ENCODE measurements at regions not wholly inside any gene's neighbourhood (a gene's known extent, or its start where the extent isn't known, plus 50 kb on each side); places are given as distances from the start of the nearest gene placed in this dataset.

DNA sequence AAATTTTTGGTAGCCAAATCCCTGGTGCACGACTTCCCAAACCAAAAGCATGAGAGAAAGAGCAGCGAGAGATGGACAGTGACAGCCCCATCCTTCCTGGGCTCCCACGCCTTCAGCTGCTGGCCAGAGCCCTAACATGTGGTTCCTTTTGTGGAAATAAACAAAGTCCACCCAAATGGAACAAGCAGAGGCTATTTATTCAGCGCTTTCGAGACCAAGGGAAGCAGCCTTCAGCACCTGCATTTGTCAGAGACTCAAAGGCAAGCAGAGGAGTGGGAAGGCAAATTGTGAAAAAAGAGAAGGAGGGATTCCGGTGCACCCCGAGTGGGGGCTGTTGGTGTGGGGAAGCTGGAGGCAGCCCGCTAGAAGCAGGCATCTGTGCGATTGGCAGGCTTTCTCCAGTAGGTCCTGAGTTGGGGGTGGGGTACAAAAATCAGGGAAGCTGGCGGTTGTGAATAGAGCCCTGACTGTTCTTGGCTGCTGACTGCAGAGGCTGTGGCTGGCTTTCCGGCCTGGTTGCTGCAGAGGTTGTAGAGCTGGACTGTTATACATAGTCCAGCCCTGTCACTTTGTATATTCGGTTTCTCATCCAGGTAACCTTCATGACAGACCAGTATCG lies 427.2 kb downstream of the OCA2 start:
- DNase-seq (ENCODE audit: low read depth in 3 of 3) = no peak

DNA sequence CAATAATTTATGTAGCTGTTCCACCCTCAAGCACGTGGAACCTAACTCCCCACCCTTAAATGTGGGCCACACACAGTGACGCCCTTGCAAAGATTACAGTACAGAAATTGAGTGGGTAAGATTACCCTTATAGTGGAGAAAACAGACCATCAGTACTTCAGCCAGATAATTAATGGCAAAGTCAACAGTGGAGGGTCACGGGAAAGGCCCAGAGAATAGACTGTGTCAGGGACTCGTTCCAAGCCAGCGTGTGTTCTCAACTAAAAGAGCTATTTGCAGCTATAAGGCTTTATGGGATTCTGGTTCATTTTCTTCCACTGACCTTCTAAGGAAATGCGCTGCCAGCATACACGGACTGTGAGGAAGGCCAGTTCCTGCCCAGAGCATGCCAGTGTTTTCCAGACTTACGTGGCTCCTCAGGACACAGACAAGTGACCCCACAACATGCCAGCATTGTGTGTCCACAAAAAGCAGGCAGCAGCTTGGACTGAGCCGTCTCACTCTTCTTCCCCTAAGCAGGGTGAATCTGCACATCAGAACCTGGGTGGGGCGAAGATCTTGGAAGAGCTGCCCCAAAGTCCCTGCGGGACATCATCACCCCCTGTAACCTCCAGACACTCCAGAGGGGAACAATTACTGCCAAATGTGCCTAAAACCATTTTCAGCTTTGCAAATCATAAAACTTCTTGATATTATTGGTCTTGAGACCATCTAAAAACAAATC lies 428.5 kb downstream of the OCA2 start:
- DNase-seq (ENCODE audit: low read depth in 3 of 3) = no peak

DNA sequence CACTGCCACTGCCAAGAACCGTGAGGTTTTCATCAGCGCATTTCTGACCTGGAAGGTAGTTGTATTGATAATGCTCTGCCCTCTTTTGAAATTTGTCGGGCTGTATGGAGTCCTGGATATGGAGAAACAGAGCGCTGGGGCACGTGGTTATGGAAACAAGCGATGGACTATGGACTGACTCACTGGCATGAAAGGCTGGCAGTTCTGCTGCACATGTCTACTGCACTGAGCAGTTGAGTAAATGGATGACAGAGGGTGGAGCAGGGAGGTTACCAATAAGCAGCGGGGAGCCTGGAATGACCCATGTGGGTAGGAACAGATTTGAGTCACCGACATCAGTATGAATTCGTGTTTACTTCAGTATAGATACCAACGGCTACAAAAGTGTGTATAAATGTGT lies 429.5 kb downstream of the OCA2 start:
- no peak for DNase-seq (ENCODE audit: low read depth in 3 of 3)

DNA sequence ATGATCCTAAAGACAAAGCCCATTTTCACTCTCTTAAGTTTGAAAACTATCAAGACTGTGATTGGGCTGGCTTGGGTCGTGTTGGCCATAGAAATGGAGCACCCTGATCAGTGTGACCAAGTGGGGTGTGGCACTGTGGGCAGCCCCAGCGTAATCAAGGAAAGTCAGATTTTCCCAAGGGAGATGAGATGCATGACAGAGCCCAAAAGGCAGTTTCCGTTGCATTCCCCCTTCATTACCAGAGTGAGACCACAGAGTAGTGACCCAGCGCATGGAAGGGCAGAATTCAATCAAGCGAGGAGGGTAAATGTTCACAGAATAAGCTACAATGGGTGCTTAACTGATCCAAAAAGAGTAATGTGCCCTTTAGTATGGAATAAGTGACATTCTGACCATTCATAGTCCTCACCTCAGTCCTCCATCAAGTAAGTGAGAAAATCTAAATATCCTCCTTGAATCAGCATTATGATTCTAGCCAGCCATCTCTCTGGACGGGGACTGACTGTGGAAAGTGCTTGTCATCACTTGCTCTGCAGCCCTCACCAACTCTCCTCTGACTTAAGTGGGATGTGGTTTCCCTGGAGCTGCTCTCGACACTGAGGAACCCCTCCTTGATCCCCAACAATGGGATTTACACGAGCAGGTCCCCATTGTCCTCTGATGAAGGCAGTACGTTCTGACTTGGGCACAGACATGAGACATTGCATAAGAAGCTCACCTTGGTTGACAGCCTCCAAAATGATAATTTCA lies 430.5 kb downstream of the OCA2 start:
- no peak for DNase-seq (ENCODE audit: low read depth in 3 of 3)

DNA sequence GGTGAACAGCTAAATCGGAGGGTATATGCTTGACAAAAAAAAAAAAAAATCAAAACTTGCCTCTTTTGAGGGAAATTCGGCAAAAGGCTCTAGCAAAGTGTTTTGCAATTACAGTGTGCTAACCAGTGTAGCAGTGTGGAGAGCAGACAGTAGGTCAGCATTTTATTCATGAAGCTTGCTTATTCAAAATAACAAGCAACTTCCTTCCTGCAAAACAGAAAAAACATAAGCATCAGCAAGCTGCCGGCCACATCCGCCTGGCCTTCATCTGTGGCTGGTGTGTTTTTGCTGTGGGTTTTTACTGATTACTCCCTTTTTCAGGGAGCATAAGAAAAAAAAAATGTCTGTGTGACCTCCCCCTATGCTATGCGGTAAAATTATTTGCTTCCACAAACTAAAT lies 434.1 kb downstream of the OCA2 start:
- no peak for DNase-seq (ENCODE audit: low read depth in 3 of 3)

DNA sequence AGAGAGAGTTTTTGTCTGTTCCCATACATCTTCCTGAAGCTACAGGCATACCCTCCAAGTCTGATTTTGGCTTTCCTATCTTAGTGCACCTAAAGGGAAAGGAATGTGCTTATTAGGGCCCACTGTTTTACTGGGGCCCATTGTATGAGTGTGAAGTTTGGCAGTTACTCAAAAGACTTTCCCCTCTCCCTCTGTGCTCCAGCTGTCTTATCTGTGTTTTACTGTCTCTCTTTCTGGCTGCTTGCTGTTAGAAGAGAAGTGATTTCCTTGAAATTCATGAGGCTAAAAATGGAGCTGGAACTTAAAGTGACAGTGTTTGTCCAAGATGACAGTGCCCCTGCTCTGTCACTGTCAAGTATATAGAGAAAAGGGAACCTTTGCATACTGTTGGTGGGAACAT lies 436.2 kb downstream of the OCA2 start:
- no peak for DNase-seq (ENCODE audit: low read depth in 3 of 3)

DNA sequence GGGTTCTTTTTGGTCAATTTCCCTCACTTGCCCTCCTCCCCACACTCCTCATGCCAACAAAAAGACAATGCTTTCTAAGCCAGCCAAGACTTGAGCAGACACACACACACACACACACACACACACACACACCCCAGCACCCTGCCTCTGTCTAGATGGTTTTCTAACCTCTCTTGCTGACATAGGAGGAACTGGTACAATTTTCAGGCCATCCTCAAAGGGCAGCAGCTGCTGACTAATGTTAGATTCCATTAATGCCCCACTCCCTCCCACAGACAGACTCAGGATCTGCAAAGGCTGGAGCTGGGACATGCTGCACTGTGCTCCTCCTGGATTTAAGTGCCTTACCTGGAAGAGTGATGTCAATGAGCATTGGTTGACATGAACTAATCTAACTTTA lies 438.4 kb downstream of the OCA2 start:
- no peak for DNase-seq (ENCODE audit: low read depth in 3 of 3)

DNA sequence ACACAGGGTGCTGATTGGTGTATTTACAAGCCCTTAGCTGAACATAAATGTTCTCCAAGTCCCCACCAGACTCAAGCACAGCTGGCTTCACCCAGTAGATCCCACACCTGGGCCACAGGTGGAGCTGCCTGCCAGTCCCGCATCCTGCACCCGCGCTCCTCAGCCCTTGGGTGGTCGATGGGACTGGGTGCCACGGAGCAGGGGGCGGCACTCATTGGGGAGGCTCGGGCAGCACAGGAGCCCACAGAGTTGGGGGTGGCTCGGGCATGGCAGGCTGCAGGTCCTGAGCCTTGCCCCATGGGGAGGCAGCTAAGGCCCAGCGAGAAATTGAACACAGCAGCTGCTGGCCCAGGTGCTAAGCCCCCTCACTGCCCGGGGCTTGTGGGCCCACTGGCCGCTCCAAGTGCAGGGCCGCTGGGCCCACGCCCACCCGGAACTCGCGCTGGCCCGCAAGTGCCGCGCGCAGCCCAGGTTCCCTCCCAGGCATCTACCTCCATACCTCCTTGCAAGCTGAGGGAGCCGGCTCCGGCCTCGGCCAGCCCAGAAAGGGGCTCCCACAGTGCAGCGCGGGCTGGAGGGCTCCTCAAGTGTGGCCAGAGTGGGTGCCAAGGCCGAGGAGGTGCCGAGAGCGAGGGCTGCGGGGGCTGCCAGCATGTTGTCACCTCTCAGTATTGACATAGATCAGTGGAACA lies 442.7 kb downstream of the OCA2 start:
- no peak for DNase-seq (ENCODE audit: low read depth in 3 of 3)

DNA sequence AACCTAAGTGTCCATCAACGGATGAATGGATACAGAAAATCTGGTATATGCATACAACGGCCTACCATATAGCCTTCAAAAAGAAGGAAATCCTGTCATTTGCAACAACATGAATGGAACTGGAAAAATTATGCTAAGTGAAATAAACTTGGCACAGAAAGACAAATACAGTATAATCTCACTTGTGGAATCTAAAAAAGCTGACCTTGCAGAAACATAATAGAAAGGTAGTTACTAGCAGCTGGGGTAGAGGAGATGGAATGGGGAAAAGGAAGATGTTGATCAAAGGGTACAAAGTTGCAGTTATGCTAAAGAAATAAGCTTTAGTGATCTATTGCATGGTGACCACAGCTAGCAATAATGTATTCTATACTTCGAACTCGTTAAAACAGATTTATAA lies 444.1 kb downstream of the OCA2 start:
- no peak for DNase-seq (ENCODE audit: low read depth in 3 of 3)

DNA sequence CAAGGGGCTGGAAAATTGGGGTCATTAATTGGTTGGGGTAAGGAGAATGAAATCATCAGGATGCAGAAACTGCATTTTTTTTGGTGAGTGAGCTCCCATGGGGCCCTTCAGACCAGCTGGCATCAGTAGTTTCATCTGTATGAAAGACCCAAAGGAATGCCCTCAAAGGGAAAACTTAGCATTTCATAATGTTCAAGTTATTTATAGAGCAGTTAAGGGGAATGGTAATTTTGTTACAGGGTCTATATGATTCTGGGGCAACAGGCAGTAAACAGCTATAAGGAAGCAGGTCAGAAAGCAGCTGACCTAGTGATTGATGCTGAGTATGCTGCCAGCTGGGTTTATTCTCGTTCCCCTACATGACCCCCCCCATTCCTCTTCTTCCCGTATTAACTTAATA lies 448.9 kb downstream of the OCA2 start:
- no peak for DNase-seq (ENCODE audit: low read depth in 3 of 3)

DNA sequence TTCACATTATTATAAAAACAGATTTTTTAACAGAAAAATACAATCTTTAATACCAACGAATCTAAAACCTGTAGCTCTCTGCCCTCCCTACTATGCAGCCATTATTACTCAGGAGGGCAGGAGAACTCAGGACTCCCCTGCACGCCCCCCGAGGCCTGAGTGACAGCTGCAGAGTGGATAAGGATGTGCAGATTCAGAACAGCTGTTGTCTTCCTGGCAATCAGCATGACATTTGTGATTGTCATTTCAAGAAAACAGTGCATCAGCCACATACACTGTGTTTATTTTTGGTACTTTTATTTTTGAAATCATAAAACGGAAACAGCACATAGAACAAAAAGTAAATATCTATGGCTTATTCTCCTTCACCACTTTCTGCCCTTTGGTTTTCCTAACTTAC lies 450.8 kb downstream of the OCA2 start:
- no peak for DNase-seq (ENCODE audit: low read depth in 3 of 3)

DNA sequence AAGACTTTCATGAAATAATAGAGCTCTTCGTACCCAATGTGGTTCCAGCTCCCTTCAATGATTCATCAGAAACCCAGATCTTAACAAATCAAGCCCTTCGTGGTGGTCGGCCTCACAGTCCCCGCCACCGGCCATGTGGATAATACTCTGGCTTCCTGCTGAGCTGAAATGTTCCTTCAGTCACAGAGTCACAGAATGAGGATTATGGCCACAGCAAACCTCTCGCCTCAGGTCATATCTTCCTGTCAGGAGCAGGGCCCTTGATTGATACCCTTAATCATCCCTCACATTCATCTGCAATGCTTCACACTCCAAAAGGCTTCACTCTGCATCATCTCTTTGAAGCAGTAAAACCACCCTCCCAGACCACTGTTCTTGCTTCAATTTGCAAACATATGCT lies 452.6 kb downstream of the OCA2 start:
- no peak for DNase-seq (ENCODE audit: low read depth in 3 of 3)

DNA sequence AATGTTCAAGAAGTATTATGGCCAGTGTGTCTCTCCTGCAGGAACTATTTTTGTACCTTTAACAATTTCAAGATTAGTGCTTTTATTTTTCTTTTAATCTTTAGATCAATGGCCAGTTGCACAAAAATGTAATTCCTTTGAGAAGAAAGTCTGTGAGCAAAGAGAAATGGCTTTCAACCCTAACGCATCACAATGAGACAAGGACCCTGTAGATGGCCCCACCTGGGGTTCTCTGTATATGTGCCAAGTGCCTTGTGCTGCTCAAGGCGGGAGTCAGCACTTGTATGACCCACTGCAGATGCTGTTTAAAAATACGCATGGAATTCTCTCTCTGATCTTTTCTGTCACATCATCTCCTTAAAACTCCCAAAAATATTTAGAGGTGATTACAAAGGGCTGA lies 453.4 kb downstream of the OCA2 start:
- no peak for DNase-seq (ENCODE audit: low read depth in 3 of 3)

DNA sequence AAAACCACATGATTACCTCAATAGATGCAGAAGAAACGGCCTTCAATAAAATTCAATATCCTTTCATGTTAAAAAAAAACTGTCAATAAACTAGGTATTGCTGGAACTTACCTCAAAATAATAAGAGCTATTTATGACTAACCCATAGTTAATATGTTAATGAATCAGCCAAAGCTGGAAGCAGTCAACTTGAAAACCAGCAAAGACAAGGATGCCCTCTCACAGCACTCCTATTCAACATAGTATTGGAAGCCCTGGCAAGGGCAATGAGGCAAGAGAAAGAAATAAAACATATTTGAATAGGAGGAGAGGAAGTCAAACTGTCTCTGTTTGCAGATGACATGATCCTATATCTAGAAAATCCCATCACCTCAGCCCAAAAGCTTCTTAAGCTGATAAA lies 456.1 kb downstream of the OCA2 start:
- no peak for DNase-seq (ENCODE audit: low read depth in 3 of 3)

DNA sequence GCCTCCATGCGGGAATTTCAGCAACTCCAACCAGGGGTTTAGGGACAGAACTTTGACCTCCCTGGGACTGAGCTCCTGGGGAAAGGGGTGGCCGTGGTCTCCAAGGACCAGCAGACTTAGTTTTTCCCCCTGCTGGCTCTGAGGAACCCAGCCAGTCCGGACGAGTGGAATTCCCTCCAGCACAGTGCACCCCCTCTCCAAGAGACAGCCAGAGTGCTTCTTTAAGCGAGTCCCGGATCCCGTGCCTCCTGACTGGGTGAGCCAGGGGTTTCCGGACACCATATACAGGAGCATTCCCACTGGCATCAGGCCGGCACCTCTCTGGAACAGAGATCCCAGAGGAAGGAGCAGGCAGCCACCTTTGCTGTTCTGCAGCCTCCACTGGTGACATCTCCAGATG lies 459.5 kb downstream of the OCA2 start:
- DNase-seq (ENCODE audit: low read depth in 3 of 3) = no peak

DNA sequence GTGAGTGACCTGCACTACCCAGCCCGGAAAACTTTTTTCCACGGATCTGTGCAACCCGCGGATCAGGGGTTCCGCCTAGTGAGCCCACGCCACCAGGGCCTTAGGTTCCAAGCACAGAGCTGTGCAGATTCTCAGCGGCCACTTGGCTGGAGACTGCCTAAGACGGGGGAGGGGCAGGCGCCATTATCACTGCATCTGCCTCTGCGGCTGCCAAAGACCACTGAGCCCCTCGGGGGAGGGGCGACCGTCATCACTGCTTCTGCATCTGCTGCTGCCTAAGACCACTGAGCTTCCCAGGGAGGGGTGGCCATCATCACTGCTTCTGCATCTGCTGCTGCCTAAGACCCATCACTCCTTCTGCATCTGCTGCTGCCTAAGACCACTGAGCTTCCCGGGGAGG lies 460.2 kb downstream of the OCA2 start:
- DNase-seq (ENCODE audit: low read depth in 3 of 3) = no peak

DNA sequence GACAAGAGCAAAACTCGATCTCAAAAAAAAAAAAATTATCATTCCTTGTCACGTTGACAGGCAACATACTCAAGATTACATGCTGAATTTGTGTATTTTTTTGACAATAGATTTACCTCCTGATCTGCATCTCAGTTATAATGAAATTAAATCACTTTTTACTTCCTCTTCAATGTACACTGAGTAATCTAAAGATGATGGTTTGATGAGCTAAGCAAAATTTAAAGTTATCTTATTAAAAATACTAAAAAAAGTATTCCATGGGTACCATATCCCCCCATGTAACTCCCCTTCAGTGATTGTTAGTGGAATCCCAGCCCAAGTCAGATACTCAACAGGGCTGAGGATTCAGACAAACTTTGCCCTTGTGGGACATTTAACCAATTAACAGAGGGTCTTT lies 463.2 kb downstream of the OCA2 start:
- no peak for DNase-seq (ENCODE audit: low read depth in 3 of 3)

DNA sequence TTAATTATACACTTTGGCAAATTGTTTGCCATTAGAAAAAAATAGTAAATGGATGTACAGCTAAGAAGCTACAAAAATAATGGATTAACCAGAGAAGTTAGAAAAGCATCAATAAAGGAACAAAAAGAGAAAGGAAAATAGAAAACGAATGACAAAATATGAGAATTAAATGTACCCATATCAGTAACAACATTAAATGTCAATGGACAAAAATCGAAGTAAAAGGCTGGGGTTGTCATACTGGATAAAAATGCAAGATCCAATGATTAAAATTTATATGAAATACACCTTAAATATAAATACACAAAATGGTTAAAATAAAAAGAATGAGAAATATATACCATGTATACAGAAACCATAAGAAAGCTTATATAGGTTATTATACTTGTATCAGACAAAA lies 470.6 kb downstream of the OCA2 start:
- DNase-seq (ENCODE audit: low read depth in 3 of 3) = no peak

DNA sequence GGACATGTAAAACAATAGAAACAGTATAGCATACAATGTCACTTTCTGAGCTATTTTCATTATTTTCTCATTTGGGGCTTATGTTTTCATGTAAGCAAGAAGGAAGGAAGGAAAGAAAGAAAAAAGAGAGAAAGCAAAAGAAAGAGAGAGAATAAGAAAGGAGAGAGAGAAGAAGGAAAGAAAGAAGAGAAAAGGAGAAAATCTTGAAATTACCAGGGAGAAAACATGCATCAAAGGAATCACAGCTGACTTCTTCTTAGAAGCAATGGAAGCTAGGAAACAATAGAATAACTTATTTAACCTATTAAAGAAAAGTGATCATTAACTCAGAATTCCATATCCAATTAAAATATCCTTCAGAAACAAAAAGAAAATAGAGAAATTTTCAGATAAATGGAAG lies 471.5 kb downstream of the OCA2 start:
- no peak for DNase-seq (ENCODE audit: low read depth in 3 of 3)

DNA sequence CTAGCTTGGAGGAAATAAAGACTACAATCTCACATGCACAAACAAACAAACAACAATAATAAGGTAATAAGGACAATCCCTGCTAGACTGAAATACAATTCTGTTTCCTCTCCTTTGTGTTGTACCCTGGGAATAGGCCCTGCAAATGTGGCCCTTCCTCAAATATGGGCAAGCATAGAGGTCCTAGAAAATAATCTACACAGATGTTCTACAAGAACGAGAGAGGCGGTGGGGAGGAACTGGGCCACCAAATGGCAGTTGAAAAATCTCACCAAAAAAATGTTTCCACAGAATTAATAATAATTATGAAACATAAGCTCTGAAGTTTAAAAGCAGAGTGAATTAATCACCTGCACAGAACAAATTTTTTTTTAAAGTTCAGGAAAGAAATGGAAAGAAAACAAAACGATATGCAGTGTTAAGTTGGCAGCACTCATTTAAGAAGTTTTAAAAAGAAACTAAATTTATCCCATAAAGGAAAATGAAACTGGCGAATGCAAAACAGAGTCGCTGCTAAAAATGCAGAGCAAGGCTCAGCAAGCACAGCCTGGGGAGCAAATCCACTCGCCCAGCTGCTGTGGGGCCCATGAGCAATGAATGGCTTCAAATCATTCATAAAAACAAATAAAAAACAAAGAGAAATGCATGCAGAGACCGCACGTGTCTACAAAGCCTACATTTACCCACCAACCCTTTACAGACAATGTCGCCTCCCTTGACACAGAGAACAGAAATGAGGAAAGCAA lies 475.4 kb downstream of the OCA2 start:
- no peak for DNase-seq (ENCODE audit: low read depth in 3 of 3)

DNA sequence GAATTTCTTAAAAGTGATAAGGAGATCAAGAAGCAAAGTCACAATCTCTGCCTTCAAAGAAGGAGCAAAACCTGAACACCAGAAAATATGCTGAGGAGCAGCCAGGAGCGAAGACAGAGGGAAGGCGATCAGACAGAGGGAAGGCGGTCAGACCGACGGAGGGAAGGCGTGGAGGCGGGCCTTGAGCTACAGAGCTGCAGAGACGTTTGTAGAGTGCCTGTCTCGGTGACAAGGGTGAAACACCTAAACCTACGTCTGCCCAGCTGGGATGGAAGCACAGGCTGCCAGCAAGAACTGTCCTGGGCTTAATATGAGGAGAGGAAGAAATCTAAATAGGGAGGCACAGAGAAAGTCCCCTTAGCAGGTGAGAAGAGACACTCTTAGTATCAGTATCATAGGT lies 476.0 kb downstream of the OCA2 start:
- no peak for DNase-seq (ENCODE audit: low read depth in 3 of 3)

DNA sequence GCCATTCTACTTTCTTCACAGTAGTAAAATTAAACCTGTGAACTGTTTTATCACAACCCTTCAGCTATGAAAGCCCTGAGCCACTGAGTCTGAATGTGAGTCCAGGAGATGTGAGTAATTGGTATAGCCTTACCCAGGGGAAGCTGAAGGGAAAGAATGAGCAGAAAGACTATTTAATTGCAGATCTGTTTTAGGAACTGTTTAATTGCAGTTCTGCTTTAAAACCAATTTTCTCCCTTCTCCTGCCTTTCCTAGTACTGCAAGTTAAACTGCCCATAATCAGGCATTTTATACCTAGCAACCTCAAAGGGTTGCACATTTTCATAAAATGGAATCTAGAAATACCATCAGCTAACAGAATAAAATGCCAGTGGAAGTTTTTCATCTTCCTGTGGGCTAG lies 476.7 kb downstream of the OCA2 start:
- no peak for DNase-seq (ENCODE audit: low read depth in 3 of 3)

Data from stimulated activated CD4-positive, alpha-beta T cell treated with anti-CD3 and anti-CD28 coated beads, TNF-alpha, amount 100 ng/mL, for 48 hours (primary cell).